AG04450 (cell line): ENCODE measurements at regions not wholly inside any gene's neighbourhood (a gene's known extent, or its start where the extent isn't known, plus 50 kb on each side); places are given as distances from the start of the nearest gene placed in this dataset.

Experiments
- CTCF ChIA-PET: fragments of 300-600, 350-600 bp; formaldehyde crosslinking; extraction: SDS; loops from one replicate; lab custom pipeline; 2022; ENCODE audit warnings: antibody characterized with exemption, inconsistent platforms; lab: Charles Lee
- POLR2A ChIA-PET: fragments of 350-600 bp; formaldehyde crosslinking; extraction: SDS; loops from one replicate; lab custom pipeline; 2021; ENCODE audit warnings: antibody characterized with exemption, inconsistent platforms; lab: Yijun Ruan, JAX
- DNase-seq: peaks from one replicate; pipeline ENCODE4 v3.0.0-alpha.2; 2011; ENCODE audit warnings: low read depth, low spot score
- H3K27ac ChIP-seq: one replicate; pipeline ENCODE4 v1.5.1; 2012; ENCODE audit warnings: low read depth, low read length, control low read depth
- H3K27me3 ChIP-seq: one replicate; pipeline ENCODE4 v1.6.0; 2012; ENCODE audit warnings: low read length; ENCODE audit not compliant: control insufficient read depth, insufficient read depth
- H3K4me3 ChIP-seq: 2 replicates; pipeline ENCODE4 v1.5.1; 2011; ENCODE audit warnings: mild to moderate bottlenecking, low read depth, low read length, control low read depth
- H3K9me3 ChIP-seq: 2 replicates; pipeline ENCODE4 v1.5.1; 2012; ENCODE audit warnings: low read length; ENCODE audit not compliant: control insufficient read depth, insufficient read depth
- CTCF ChIP-seq: IDR thresholded peaks from 2 replicates; pipeline ENCODE4 v1.5.1; 2011; ENCODE audit warnings: low read depth, low read length, control low read depth, inconsistent platforms

DNA sequence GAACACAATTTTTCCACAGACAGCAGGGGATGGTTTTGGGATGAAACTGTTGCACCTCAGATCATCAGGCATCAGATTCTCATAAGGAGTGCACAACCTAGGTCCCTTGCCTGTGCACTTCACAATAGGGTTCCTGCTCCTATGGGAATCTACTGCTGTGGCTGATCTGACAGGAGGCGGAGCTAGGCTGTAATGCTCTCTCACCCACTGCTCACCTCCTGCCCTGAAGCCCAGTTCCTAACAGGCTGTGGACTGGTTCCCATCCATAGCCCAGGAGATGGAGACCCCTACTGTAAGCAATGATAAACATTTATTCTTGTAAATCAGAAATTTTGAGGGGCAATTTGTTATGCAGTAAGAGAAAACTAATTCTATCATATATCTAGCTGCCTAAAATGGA lies 1234.7 kb downstream of the SLITRK1 start:
- no peak overlapping the region for H3K27ac ChIP-seq
- CTCF ChIA-PET: no interaction called here
- TF ChIP-seq CTCF: no peak
- no peaks in the 10 kb centered on the region for H3K27me3 ChIP-seq
- no peaks in the 10 kb centered on the region for H3K9me3 ChIP-seq
- POLR2A ChIA-PET: no interaction called here
- no peak for DNase-seq
- H3K4me3 ChIP-seq: no peak overlapping the region

- CTCF ChIA-PET: no interaction called here
- Histone ChIP-seq H3K27me3 (no peaks in the 10 kb centered on the region), H3K27ac (no peak overlapping the region), H3K4me3 (no peak overlapping the region), H3K9me3 (peaks cover 7% of the 10 kb centered on the region)
- DNase-seq: no peak
- TF ChIP-seq CTCF: no peak
- POLR2A ChIA-PET: no interaction called here
Measured at GRCh38 chr13:82636119-82636518, 1246.2 kb downstream of the SLITRK1 start.

DNA sequence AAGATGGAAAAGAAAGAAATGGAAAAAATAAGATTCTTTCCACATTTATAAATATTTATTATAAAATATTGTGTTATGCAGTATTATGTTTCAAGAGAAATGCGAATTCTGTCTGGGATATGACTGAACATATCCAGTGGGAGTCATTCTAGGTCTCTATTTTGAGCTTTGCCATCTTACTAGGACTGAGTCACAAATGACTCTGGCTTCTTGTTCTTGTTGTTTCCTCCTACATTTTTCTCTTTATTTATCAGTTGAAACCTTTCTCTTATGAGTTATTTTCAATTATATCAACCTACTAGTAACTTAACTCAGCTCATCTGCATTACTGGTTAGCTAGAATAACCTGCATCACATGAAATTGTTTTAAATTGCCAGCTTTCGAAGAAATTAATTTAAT lies 1247.3 kb downstream of the SLITRK1 start:
- H3K27ac ChIP-seq: no peak overlapping the region
- POLR2A ChIA-PET: no interaction called here
- no peak for DNase-seq
- CTCF ChIA-PET: no interaction called here
- no peak overlapping the region for H3K4me3 ChIP-seq
- no peaks in the 10 kb centered on the region for H3K27me3 ChIP-seq
- TF ChIP-seq CTCF: no peak
- H3K9me3 ChIP-seq: peaks cover 7% of the 10 kb centered on the region

DNA sequence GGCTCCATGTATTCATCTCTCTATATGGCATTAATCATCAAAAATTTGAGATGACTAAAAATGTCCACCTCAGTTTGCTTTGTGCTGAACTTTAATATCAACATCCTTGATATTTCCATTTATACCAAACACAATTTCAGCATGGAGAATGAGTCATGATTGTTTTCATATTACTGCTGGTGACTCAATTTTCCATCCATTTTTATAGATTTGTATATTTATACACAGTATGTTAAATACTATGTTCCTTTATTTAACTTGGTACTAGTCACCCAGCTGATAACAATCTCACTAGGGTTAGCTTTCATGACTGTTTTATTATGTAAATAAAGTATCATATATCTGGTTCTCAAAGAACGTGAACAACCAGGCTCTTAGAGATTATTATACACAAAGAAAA lies 1255.1 kb downstream of the SLITRK1 start:
- CTCF ChIA-PET: no interaction called here
- peak; percentile 63 for DNase-seq

DNA sequence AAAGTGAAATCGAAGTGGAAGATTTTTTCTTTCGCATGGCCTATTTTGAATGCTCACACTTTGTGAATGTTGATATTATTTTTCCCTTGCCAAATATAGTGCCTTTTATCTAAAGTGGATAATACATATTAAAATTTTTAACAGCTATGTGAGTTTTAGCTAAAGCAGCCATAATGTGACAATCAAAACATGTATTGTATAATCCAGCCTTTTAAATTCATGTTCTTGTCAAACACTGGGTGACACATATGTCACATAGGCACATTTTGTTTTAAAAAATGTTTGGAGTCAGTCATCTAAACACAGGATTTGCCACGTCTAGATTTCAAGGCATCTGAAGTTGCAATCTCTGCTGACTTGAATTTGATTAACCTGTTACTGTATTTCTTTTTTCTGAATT lies 1256.6 kb downstream of the SLITRK1 start:
- Histone ChIP-seq H3K4me3 (no peak overlapping the region), H3K27ac (no peak overlapping the region), H3K27me3 (no peaks in the 10 kb centered on the region), H3K9me3 (no peaks in the 10 kb centered on the region)
- no peak for DNase-seq
- ChIA-PET POLR2A (no interaction called here), CTCF (no interaction called here)
- no peak for TF ChIP-seq CTCF

More for the DNA sequence above, 1255.1 kb downstream of the SLITRK1 start:
- Histone ChIP-seq H3K27me3 (no peaks in the 10 kb centered on the region), H3K9me3 (peaks cover 3% of the 10 kb centered on the region; the same call in 1 of the 2 replicates), H3K4me3 (no peak overlapping the region), H3K27ac (no peak overlapping the region)
- POLR2A ChIA-PET: no interaction called here
- TF ChIP-seq CTCF: no peak
